PC-9 (cell line): ENCODE measurements at regions not wholly inside any gene's neighbourhood (a gene's known extent, or its start where the extent isn't known, plus 50 kb on each side); places are given as distances from the start of the nearest gene placed in this dataset.
"Not testable (repeated sequence)": the region's sequence is repeated elsewhere in the genome, so short reads cannot be mapped to it uniquely, and the experiment has no call there.

Experiments
- CTCF ChIP-seq: fragments of 200-600 bp; sonication (generic); conservative IDR thresholded peaks from 2 replicates; pipeline ENCODE4 v1.6.1; 2017; ENCODE audit warnings: mixed run types, antibody characterized with exemption, mild to moderate bottlenecking, moderate library complexity
- EZH2 ChIP-seq: fragments of 200-600 bp; sonication (generic); IDR thresholded peaks from 2 replicates; pipeline ENCODE4 v1.8.0; 2017; ENCODE audit warnings: antibody characterized with exemption, low read depth

- not testable (repeated sequence) for TF ChIP-seq CTCF, EZH2
Measured at GRCh38 chr22:49669427-49669968, 158.2 kb downstream of the BRD1 start.
